GM12878 (cell line): ENCODE measurements at regions not wholly inside any gene's neighbourhood (a gene's known extent, or its start where the extent isn't known, plus 50 kb on each side); places are given as distances from the start of the nearest gene placed in this dataset.

Experiments
- CHD2 ChIP-seq: IDR thresholded peaks from 2 replicates; pipeline ENCODE4 v1.6.1; 2011; ENCODE audit warnings: low read depth, low read length, improper control_type of control experiment, borderline replicate concordance
- EED ChIP-seq: sonication (generic); IDR thresholded peaks from 2 replicates; pipeline ENCODE4 v1.6.1; 2016; ENCODE audit warnings: antibody characterized with exemption, low read depth
- IKZF1 ChIP-seq: fragments of 450-650 bp; conservative IDR thresholded peaks from 2 replicates; pipeline ENCODE4 v1.6.1; 2017; ENCODE audit warnings: antibody characterized with exemption, mild to moderate bottlenecking
- MEF2B ChIP-seq: fragments of 450-650 bp; IDR thresholded peaks from 2 replicates; pipeline ENCODE4 v1.6.1; 2018; ENCODE audit warnings: mild to moderate bottlenecking, moderate library complexity; ENCODE audit not compliant: partially characterized antibody, poor library complexity, severe bottlenecking
- PKNOX1 ChIP-seq: fragments of 450-650 bp; IDR thresholded peaks from 2 replicates; pipeline ENCODE4 v1.6.1; 2016; ENCODE audit warnings: mild to moderate bottlenecking
- REST ChIP-seq: IDR thresholded peaks from 2 replicates; pipeline ENCODE4 v1.6.1; 2012; ENCODE audit warnings: mild to moderate bottlenecking, low read depth, low read length
- STAT3 ChIP-seq: IDR thresholded peaks from 2 replicates; pipeline ENCODE4 v1.6.1; 2011; ENCODE audit warnings: low read depth, low read length, improper control_type of control experiment
- SUZ12 ChIP-seq: fragments of 200-600 bp; sonication (generic); IDR thresholded peaks from one replicate; pipeline ENCODE4 v1.6.1; 2018; ENCODE audit warnings: antibody characterized with exemption, mild to moderate bottlenecking; ENCODE audit not compliant: unreplicated experiment
- USF2 ChIP-seq: IDR thresholded peaks from 2 replicates; pipeline ENCODE4 v1.6.1; 2011; ENCODE audit warnings: low read depth, low read length, improper control_type of control experiment, borderline replicate concordance

GRCh38 chr2:129374452-129374851 lies 605.0 kb upstream of the RAB6C start (continued):
- TF ChIP-seq PKNOX1, result no peak
- TF ChIP-seq MEF2B, result no peak
- TF ChIP-seq EED, result no peak
- no peak for TF ChIP-seq STAT3
- TF ChIP-seq REST, result no peak
- no peak for TF ChIP-seq USF2
- TF ChIP-seq SUZ12, result no peak
- no peak for TF ChIP-seq IKZF1
- no peak for TF ChIP-seq CHD2
